ENCODE measurements at regions not wholly inside any gene's neighbourhood (a gene's known extent, or its start where the extent isn't known, plus 50 kb on each side); places are given as distances from the start of the nearest gene placed in this dataset.

DNA sequence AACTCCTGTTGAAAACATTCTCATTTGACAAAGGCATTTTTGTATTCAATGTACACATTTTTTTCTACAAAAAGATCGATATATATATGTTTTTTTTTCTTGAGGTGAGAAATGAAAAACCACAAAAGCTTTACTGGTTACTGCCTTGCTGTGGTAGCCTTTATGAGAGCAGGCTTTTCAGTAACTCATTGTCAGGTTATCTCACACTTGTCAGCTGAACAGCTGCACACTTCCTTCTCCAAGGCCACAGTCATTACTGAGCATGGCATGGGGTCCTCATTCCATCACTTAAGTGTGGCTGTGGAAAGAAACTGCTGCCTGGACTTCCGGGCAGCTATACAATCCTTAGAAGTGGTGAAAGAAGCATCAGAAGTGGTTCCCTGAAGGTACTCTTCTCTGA, 169.3 kb upstream of the ZP4 start:
- no peak overlapping the region for H3K4me3 ChIP-seq (ENCODE audit: low read depth, low read length)
- TF ChIP-seq, protein P1, sequence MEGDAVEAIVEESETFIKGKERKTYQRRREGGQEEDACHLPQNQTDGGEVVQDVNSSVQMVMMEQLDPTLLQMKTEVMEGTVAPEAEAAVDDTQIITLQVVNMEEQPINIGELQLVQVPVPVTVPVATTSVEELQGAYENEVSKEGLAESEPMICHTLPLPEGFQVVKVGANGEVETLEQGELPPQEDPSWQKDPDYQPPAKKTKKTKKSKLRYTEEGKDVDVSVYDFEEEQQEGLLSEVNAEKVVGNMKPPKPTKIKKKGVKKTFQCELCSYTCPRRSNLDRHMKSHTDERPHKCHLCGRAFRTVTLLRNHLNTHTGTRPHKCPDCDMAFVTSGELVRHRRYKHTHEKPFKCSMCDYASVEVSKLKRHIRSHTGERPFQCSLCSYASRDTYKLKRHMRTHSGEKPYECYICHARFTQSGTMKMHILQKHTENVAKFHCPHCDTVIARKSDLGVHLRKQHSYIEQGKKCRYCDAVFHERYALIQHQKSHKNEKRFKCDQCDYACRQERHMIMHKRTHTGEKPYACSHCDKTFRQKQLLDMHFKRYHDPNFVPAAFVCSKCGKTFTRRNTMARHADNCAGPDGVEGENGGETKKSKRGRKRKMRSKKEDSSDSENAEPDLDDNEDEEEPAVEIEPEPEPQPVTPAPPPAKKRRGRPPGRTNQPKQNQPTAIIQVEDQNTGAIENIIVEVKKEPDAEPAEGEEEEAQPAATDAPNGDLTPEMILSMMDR (IDR thresholded peaks at IDR 0.05; ENCODE audit: low read depth, low read length, missing control alignments), result no peak
- no peak for DNase-seq (ENCODE audit: low read depth)

DNA sequence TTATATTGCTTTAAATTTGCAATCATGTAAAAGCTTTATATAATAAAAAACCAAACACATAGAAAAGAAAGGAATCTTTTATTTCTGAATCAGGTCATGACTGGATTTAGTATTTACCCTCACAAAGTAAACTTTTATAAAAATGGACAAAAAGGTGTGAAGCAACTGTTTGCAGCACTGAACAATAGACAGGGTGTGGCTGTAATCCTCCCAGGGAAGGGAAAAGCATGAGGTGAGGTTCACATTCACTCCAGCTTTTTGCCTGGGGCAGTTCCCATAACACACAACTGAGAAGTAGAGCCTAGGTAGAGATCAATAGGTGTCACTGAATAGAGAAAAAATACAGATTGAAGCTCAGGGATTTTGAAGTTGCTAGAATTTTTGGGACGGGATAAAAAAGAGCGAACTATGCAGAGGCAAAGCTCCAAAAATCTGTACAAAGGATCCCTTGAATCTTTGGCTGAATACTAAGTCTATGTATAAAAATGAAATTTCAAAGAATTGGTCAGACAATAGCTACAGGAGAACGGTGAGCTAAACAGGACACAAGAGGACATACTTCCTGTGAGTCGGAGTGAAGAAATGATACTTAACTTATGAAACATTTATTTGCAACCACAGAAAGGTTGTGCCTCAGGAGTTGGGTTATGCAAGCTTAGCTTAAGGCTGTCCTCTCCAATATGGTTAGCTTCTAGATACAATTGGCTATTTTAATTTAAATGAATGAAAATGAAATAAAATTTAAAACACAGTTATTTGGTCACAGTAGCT, 162.0 kb upstream of the ZP4 start:
- TF ChIP-seq, protein P1 (IDR thresholded peaks at IDR 0.05; ENCODE audit: low read depth, low read length, missing control alignments), result no peak
- DNase-seq (ENCODE audit: low read depth), result no peak
- H3K4me3 ChIP-seq (ENCODE audit: low read depth, low read length), result no peak overlapping the region

DNA sequence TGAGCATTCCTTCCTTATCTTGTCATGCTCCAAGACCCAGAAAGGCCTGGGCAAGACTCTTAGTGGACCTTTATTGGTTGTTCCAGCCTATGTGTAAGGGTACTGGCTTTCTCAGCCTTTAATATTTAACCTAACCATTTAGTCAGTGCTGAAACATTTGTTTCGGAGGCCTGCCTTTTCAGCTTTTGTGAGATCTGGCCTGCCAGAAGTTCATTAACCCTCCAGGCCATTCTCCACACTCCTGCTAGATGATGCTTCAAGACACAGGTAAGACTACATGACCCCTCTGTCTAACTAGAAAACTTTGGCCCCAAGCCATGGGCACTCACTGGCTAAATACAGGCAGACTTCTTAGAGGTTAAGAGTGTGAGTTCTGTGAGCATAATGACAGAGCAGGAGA, 138.4 kb upstream of the ZP4 start:
- no peak overlapping the region for H3K4me3 ChIP-seq (ENCODE audit: low read depth, low read length)
- DNase-seq (ENCODE audit: low read depth), result no peak
- TF ChIP-seq, protein P1 (IDR thresholded peaks at IDR 0.05; ENCODE audit: low read depth, low read length, missing control alignments), result no peak

DNA sequence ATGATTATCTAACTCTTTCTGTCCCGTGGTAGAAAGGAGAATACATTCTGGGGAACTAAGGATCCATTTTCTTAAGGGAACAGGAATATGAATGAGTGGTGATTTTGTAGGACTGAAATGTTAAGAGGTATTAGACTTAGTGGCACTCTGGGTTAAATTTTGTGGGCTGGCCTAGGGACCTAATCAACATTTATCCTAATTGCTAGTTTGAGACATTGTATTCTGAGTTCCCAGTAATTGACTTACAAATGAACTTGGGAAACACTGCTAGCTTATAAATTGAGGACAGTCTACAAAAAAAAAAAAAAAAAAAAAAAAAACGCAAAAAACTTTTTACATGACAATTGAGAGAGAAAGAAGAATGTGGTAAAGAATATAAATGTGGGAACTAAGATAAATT, 136.6 kb upstream of the ZP4 start:
- TF ChIP-seq, protein P1 (IDR thresholded peaks at IDR 0.05; ENCODE audit: low read depth, low read length, missing control alignments), result no peak
- H3K4me3 ChIP-seq (ENCODE audit: low read depth, low read length), result no peak overlapping the region
- DNase-seq (ENCODE audit: low read depth), result no peak

DNA sequence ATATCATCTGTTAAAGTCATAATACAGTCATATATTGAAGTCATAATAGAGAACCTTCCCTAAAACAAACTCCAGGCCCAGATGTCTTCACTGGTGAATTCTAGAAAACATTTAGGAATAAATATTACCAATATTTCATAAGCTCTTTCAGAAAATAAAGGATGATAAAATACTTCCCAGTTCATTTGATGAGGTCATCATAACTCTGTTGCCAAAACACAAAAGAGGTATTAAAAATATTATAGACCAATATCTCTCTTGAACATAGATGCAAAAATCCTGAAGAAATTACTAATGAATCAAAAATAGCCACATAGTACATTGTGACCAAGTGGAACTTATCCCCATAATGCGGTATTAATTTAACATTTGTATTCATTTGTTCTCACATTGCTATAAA, 132.4 kb upstream of the ZP4 start:
- H3K4me3 ChIP-seq (ENCODE audit: low read depth, low read length), result no peak overlapping the region
- DNase-seq (ENCODE audit: low read depth), result no peak
- TF ChIP-seq, protein P1 (IDR thresholded peaks at IDR 0.05; ENCODE audit: low read depth, low read length, missing control alignments), result no peak

DNA sequence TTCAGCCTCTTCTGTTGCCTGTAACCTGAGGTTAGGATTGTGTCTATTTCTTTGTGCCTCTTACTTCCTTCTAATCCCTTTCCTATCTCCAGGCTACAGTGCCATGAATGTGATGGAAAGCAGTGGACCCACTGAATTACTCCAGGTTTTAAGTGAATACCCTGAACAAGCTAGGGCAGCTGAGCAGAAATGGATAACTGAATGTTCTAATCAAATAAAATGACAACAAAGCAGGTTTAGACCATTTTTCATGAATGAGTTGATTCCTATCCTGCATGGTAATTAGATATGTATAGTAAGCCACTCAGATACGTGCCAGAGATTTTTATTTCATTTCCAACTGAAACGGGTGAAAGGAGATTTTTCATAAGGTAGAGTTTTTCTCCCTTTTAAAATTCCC, 127.5 kb upstream of the ZP4 start:
- TF ChIP-seq, protein P1 (IDR thresholded peaks at IDR 0.05; ENCODE audit: low read depth, low read length, missing control alignments), result no peak
- no peak overlapping the region for H3K4me3 ChIP-seq (ENCODE audit: low read depth, low read length)
- no peak for DNase-seq (ENCODE audit: low read depth)

DNA sequence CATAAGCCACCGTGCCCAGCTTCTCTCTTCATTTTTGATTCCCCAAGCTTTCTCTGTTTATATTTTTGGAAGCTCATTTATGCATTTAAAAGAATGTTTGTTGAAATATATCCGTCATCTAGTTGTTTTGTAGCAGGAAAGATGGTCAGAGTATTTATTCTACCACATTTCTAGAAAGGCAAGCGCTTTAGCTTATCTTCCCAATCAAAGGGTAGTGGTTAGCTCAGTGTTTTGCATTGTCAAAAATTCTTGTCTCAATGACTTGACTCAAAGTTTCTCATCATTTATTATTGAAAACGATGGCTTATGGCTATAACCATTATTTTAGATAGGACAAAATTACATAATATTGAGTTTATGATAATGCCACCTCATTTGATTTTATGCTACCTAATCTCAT, 116.1 kb upstream of the ZP4 start:
- no peak for DNase-seq (ENCODE audit: low read depth)
- TF ChIP-seq, protein P1 (IDR thresholded peaks at IDR 0.05; ENCODE audit: low read depth, low read length, missing control alignments), result no peak
- no peak overlapping the region for H3K4me3 ChIP-seq (ENCODE audit: low read depth, low read length)
